ENCODE measurements at regions not wholly inside any gene's neighbourhood (a gene's known extent, or its start where the extent isn't known, plus 50 kb on each side); places are given as distances from the start of the nearest gene placed in this dataset.

GRCh38 chr3:157916672-157917071 lies 189.5 kb downstream of the SHOX2 start:
- no peak for TF ChIP-seq CTCF (IDR thresholded peaks at IDR 0.05)
- TF ChIP-seq POLR2A (IDR thresholded peaks at IDR 0.05) = no peak
- no peak for TF ChIP-seq POLR2AphosphoS5 (IDR thresholded peaks at IDR 0.05)
- TF ChIP-seq EP300 (IDR thresholded peaks at IDR 0.05) = no peak

All from upper lobe of left lung (tissue), 4 donors.